ENCODE measurements at regions not wholly inside any gene's neighbourhood (a gene's known extent, or its start where the extent isn't known, plus 50 kb on each side); places are given as distances from the start of the nearest gene placed in this dataset.

DNA sequence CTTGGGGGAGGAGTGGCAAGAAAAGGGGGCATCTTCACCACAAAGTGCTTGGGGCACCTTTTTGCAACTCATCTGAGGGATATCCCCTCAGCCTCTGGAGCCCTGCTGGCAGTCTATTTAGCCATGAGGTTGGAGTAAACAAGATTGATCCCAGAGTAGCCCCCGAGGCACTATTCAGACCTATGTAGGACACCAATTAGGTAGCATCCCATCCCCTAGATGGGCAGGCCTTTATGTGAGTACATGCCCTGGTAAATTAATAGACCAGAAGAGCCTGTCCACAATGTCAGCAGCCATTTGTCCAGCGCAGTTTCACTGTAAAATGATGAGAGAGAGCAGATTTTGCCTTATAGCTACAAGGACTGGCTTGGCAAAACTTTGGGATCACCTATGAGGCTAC is 221.4 kb downstream of the DRD1 start:
- no peak overlapping the region for H3K4ac ChIP-seq (ENCODE audit: low read depth, low read length)
- H2AK5ac ChIP-seq (ENCODE audit: low read depth, low read length) = no peak overlapping the region
- no peak overlapping the region for H4K5ac ChIP-seq (ENCODE audit: low read depth, low read length)
- H2BK5ac ChIP-seq (ENCODE audit: low read depth, low read length, poor library complexity, severe bottlenecking) = no peak overlapping the region
- dilution Hi-C loops (cut with HindIII; ENCODE audit: low sequenced_read_pairs, unreplicated experiment) = no loop called here
- H3K36me3 ChIP-seq (ENCODE audit: control insufficient read depth, insufficient read depth, low read length) = no peaks in the 10 kb centered on the region
- H3K9ac ChIP-seq (ENCODE audit: low read depth, low read length) = no peak overlapping the region
- no peak overlapping the region for H3K4me2 ChIP-seq (ENCODE audit: low read depth, low read length)
- BruUV-seq (replicated peaks) = no TSS peak
- H4K8ac ChIP-seq (ENCODE audit: low read depth in 2 of 2, low read length in 2 of 2) = no peak overlapping the region
- TF ChIP-seq, protein P1, sequence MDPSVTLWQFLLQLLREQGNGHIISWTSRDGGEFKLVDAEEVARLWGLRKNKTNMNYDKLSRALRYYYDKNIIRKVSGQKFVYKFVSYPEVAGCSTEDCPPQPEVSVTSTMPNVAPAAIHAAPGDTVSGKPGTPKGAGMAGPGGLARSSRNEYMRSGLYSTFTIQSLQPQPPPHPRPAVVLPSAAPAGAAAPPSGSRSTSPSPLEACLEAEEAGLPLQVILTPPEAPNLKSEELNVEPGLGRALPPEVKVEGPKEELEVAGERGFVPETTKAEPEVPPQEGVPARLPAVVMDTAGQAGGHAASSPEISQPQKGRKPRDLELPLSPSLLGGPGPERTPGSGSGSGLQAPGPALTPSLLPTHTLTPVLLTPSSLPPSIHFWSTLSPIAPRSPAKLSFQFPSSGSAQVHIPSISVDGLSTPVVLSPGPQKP (IDR thresholded peaks at IDR 0.05; ENCODE audit: borderline replicate concordance, low read depth, low read length) = no peak
- TF ChIP-seq POLR2A (IDR thresholded peaks at IDR 0.05; ENCODE audit: low read depth, low read length) (no peak), RCOR1 (IDR thresholded peaks at IDR 0.05; ENCODE audit: insufficient replicate concordance, low read length) (no peak), CEBPB (IDR thresholded peaks at IDR 0.05; ENCODE audit: low read depth, low read length) (no peak), FOS (IDR thresholded peaks at IDR 0.05; ENCODE audit: low read depth, low read length) (no peak), NFE2L2 (IDR thresholded peaks at IDR 0.05; ENCODE audit: low read depth, low read length) (no peak), CHD1 (IDR thresholded peaks at IDR 0.05; ENCODE audit: low read depth, low read length) (no peak), MXI1 (IDR thresholded peaks at IDR 0.05; ENCODE audit: borderline replicate concordance, low read depth, low read length) (no peak), MAZ (IDR thresholded peaks at IDR 0.05; ENCODE audit: borderline replicate concordance, low read depth, low read length) (no peak), SMC3 (IDR thresholded peaks at IDR 0.05; ENCODE audit: low read depth, low read length) (no peak), MAFK (IDR thresholded peaks at IDR 0.05; ENCODE audit: low read depth, low read length) (no peak), RAD21 (IDR thresholded peaks at IDR 0.05; ENCODE audit: low read length) (no peak), RFX5 (IDR thresholded peaks at IDR 0.05; ENCODE audit: low read depth, low read length) (no peak), BHLHE40 (IDR thresholded peaks at IDR 0.05; ENCODE audit: low read depth, low read length) (no peak)
- TF ChIP-seq, protein P2, sequence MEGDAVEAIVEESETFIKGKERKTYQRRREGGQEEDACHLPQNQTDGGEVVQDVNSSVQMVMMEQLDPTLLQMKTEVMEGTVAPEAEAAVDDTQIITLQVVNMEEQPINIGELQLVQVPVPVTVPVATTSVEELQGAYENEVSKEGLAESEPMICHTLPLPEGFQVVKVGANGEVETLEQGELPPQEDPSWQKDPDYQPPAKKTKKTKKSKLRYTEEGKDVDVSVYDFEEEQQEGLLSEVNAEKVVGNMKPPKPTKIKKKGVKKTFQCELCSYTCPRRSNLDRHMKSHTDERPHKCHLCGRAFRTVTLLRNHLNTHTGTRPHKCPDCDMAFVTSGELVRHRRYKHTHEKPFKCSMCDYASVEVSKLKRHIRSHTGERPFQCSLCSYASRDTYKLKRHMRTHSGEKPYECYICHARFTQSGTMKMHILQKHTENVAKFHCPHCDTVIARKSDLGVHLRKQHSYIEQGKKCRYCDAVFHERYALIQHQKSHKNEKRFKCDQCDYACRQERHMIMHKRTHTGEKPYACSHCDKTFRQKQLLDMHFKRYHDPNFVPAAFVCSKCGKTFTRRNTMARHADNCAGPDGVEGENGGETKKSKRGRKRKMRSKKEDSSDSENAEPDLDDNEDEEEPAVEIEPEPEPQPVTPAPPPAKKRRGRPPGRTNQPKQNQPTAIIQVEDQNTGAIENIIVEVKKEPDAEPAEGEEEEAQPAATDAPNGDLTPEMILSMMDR (conservative IDR thresholded peaks at IDR 0.05; ENCODE audit: low read depth, low read length) = no peak
- TF ChIP-seq, protein P3, sequence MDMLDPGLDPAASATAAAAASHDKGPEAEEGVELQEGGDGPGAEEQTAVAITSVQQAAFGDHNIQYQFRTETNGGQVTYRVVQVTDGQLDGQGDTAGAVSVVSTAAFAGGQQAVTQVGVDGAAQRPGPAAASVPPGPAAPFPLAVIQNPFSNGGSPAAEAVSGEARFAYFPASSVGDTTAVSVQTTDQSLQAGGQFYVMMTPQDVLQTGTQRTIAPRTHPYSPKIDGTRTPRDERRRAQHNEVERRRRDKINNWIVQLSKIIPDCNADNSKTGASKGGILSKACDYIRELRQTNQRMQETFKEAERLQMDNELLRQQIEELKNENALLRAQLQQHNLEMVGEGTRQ (IDR thresholded peaks at IDR 0.05; ENCODE audit: low read depth, low read length) = no peak
- H2AK9ac ChIP-seq (replicated peaks; ENCODE audit: low read depth, low read length, poor library complexity) = no peak overlapping the region
- H2BK15ac ChIP-seq (ENCODE audit: low read depth, low read length) = no peak overlapping the region
- no peak for ATAC-seq (ENCODE audit: low read depth)
- H3K79me1 ChIP-seq (ENCODE audit: low read depth in 1 of 2, low read length in 2 of 2) = no peaks in the 10 kb centered on the region
- in situ Hi-C loops (cut with MboI; ENCODE audit: low sequenced_read_pairs) = no loop called here
- peaks cover 4% of the 10 kb centered on the region; the same call in 1 of the 2 replicates for H3K9me1 ChIP-seq (ENCODE audit: insufficient read depth, low read length)
- H2BK20ac ChIP-seq (ENCODE audit: low read depth, low read length) = no peak overlapping the region
- no peaks in the 10 kb centered on the region for H4K20me1 ChIP-seq (ENCODE audit: insufficient read depth, low read length)
- CTCF ChIA-PET = no interaction called here
- H3K4me1 ChIP-seq (ENCODE audit: control insufficient read depth, insufficient read depth, low read length) = peaks cover 6% of the 10 kb centered on the region; the same call in 1 of the 2 replicates
- H3K14ac ChIP-seq (replicated peaks; ENCODE audit: low read depth, low read length) = no peak overlapping the region
- no peak overlapping the region for H2AFZ ChIP-seq (replicated peaks; ENCODE audit: low read length, poor library complexity)
- H4K91ac ChIP-seq (ENCODE audit: insufficient read depth, low read depth, low read length) = no peak overlapping the region
- H3K23ac ChIP-seq (ENCODE audit: low read depth, low read length) = no peak overlapping the region
- H3K56ac ChIP-seq (ENCODE audit: extremely low read depth, insufficient read depth, low read length) = no peak overlapping the region
- H3K18ac ChIP-seq (ENCODE audit: low read depth, low read length) = no peak overlapping the region
- no peak overlapping the region for H2BK120ac ChIP-seq (ENCODE audit: low read depth, low read length)
- H3K4me3 ChIP-seq (ENCODE audit: insufficient read depth, low read depth, low read length) = no peak overlapping the region
- POLR2A ChIA-PET (ENCODE audit: unreplicated experiment) = interaction anchor here (0.7 kb wide), 1 partner anchor 29 kb away, joined by 6 read pairs; no protein-coding TSS in a partner anchor
- H3K9me3 ChIP-seq (ENCODE audit: control insufficient read depth, insufficient read depth, low read length) = no peaks in the 10 kb centered on the region
- no peaks in the 10 kb centered on the region for H3K27me3 ChIP-seq (ENCODE audit: control insufficient read depth, insufficient read depth, low read length)
- no peak for DNase-seq
- no peak overlapping the region for H3K27ac ChIP-seq (ENCODE audit: insufficient read depth, low read length)
- intact Hi-C loops (cut with micrococcal nuclease) = no loop called here
- 75% methylated on average over 1 of the region's 2 CpGs; no CpG with 5 or more reads in 1 of the 2 experiments for WGBS, 2 experiments (ENCODE audit: extremely low coverage in 2 of 2, insufficient read length in 1 of 2)
